GM13977 (cell line): ENCODE measurements at regions not wholly inside any gene's neighbourhood (a gene's known extent, or its start where the extent isn't known, plus 50 kb on each side); places are given as distances from the start of the nearest gene placed in this dataset.

Experiments
- DNase-seq: peaks from one replicate; pipeline ENCODE4 v3.0.0; 2012; ENCODE audit warnings: low spot score
- CTCF ChIP-seq: IDR thresholded peaks from 2 replicates; pipeline ENCODE4 v1.5.1; 2012; ENCODE audit warnings: mild to moderate bottlenecking, control low read depth; ENCODE audit not compliant: insufficient read depth; ENCODE audit errors: extremely low read depth, missing control alignments
- in situ Hi-C: fragments of 300-500 bp; cut with MboI; formaldehyde crosslinking; loops from one replicate; pipeline ENCODE4 v1.12.0; 2022; ENCODE audit warnings: low sequenced_read_pairs, low pct_unique_long_range_greater_than_20kb, mixed read lengths, inconsistent platforms; ENCODE audit not compliant: unreplicated experiment

GRCh38 chr3:181790561-181790960 is 78.8 kb downstream of the SOX2 start:
- in situ Hi-C loops = no loop called here
- DNase-seq = no peak
- no peak for TF ChIP-seq CTCF

GRCh38 chr3:181791056-181791955 is 79.6 kb downstream of the SOX2 start:
- in situ Hi-C loops = no loop called here
- DNase-seq = no peak
- no peak for TF ChIP-seq CTCF

- in situ Hi-C loops = no loop called here
- TF ChIP-seq CTCF = no peak
Observed at GRCh38 chr3:181793006-181793405, 81.3 kb downstream of the SOX2 start.

GRCh38 chr3:181794011-181794790 is 82.5 kb downstream of the SOX2 start:
- in situ Hi-C loops = no loop called here
- DNase-seq = no peak
- TF ChIP-seq CTCF = no peak

More at GRCh38 chr3:181793006-181793405, 81.3 kb downstream of the SOX2 start:
- no peak for DNase-seq

GRCh38 chr3:181796641-181797040 is 84.9 kb downstream of the SOX2 start:
- TF ChIP-seq CTCF = no peak
- DNase-seq = no peak

GRCh38 chr3:181797431-181797830 is 85.7 kb downstream of the SOX2 start:
- in situ Hi-C loops = no loop called here
- DNase-seq = no peak
- no peak for TF ChIP-seq CTCF

More at GRCh38 chr3:181796641-181797040, 84.9 kb downstream of the SOX2 start:
- in situ Hi-C loops = no loop called here
